Cardiac muscle cell (in vitro differentiated cells and primary cell): ENCODE measurements at regions not wholly inside any gene's neighbourhood (a gene's known extent, or its start where the extent isn't known, plus 50 kb on each side); places are given as distances from the start of the nearest gene placed in this dataset.

ENCODE experiments used
- DNase-seq, 2 donors: peaks; one replicate each; pipeline versions ENCODE4 v3.0.0 to v3.0.0-alpha.2; 2010 to 2017; ENCODE audit warnings: low read depth in 1 of 2, low spot score in 1 of 2
- H3K27ac ChIP-seq: fragments of 200-600 bp; sonication (generic); 2 replicates; pipeline ENCODE4 v1.5.1; 2016
- H3K27me3 ChIP-seq: fragments of 200-600 bp; sonication (generic); 2 replicates; pipeline ENCODE4 v1.6.0; 2016; ENCODE audit warnings: control low read depth
- H3K36me3 ChIP-seq: fragments of 200-600 bp; sonication (generic); 2 replicates; pipeline ENCODE4 v1.5.1; 2016; ENCODE audit warnings: control low read depth
- H3K4me1 ChIP-seq: fragments of 200-600 bp; sonication (generic); 2 replicates; pipeline ENCODE4 v1.8.1; 2017; ENCODE audit warnings: low read depth, mild to moderate bottlenecking, mixed run types
- H3K4me3 ChIP-seq: fragments of 200-600 bp; sonication (generic); 2 replicates; pipeline ENCODE4 v1.5.1; 2016; ENCODE audit warnings: mild to moderate bottlenecking
- H3K9me3 ChIP-seq: fragments of 200-600 bp; sonication (generic); 2 replicates; pipeline ENCODE4 v1.5.1; 2017; ENCODE audit warnings: low read depth, mild to moderate bottlenecking, control low read depth
- CTCF ChIP-seq: IDR thresholded peaks from 2 replicates; pipeline ENCODE4 v1.5.1; 2012; ENCODE audit warnings: low read depth, mild to moderate bottlenecking, low read length

GRCh38 chr13:50668049-50668448, 175.4 kb downstream of the DLEU7 start:
- Histone ChIP-seq H3K4me1 (no peaks in the 10 kb centered on the region), H3K36me3 (no peaks in the 10 kb centered on the region)

GRCh38 chr13:50668691-50669271, 174.7 kb downstream of the DLEU7 start:
- no peak for TF ChIP-seq CTCF
- H3K4me3 ChIP-seq, result no peak overlapping the region
- no peak overlapping the region for H3K27ac ChIP-seq
- H3K36me3 ChIP-seq, result no peaks in the 10 kb centered on the region
- DNase-seq, result no peak
- no peaks in the 10 kb centered on the region for H3K4me1 ChIP-seq
- H3K9me3 ChIP-seq, result no peaks in the 10 kb centered on the region
- H3K27me3 ChIP-seq, result no peaks in the 10 kb centered on the region

More at GRCh38 chr13:50668049-50668448, 175.4 kb downstream of the DLEU7 start:
- H3K27ac ChIP-seq, result no peak overlapping the region
- no peak for DNase-seq
- no peak overlapping the region for H3K4me3 ChIP-seq
- TF ChIP-seq CTCF, result no peak
- no peaks in the 10 kb centered on the region for H3K9me3 ChIP-seq
- no peaks in the 10 kb centered on the region for H3K27me3 ChIP-seq

GRCh38 chr13:50670272-50670671, 173.2 kb downstream of the DLEU7 start:
- Histone ChIP-seq H3K9me3 (no peaks in the 10 kb centered on the region), H3K27ac (no peak overlapping the region), H3K36me3 (no peaks in the 10 kb centered on the region), H3K4me1 (no peaks in the 10 kb centered on the region), H3K27me3 (no peaks in the 10 kb centered on the region), H3K4me3 (no peak overlapping the region)
- DNase-seq, result no peak
- TF ChIP-seq CTCF, result no peak

- H3K4me3 ChIP-seq, result no peak overlapping the region
- no peak for DNase-seq
- no peaks in the 10 kb centered on the region for H3K4me1 ChIP-seq
- H3K27ac ChIP-seq, result no peak overlapping the region
- no peaks in the 10 kb centered on the region for H3K27me3 ChIP-seq
- no peak for TF ChIP-seq CTCF
- no peaks in the 10 kb centered on the region for H3K9me3 ChIP-seq
- H3K36me3 ChIP-seq, result no peaks in the 10 kb centered on the region
Measured at GRCh38 chr13:50670847-50671496, 172.5 kb downstream of the DLEU7 start.

GRCh38 chr13:50671497-50671850, 172.0 kb downstream of the DLEU7 start:
- Histone ChIP-seq H3K36me3 (no peaks in the 10 kb centered on the region), H3K4me1 (peaks cover under 1% of the 10 kb centered on the region), H3K27me3 (no peaks in the 10 kb centered on the region), H3K27ac (no peak overlapping the region), H3K4me3 (no peak overlapping the region), H3K9me3 (no peaks in the 10 kb centered on the region)
- no peak for TF ChIP-seq CTCF
- DNase-seq, result no peak
